Mesendoderm (in vitro differentiated cells): ENCODE measurements at regions not wholly inside any gene's neighbourhood (a gene's known extent, or its start where the extent isn't known, plus 50 kb on each side); places are given as distances from the start of the nearest gene placed in this dataset.

ENCODE experiments used
- DNase-seq: peaks from one replicate; pipeline ENCODE4 v3.0.0; 2013
- H2AK5ac ChIP-seq: 2 replicates; pipeline ENCODE4 v1.6.1; 2013; ENCODE audit warnings: low read length, inconsistent platforms
- H2BK120ac ChIP-seq: 2 replicates; pipeline ENCODE4 v1.6.1; 2013; ENCODE audit warnings: low read depth, mild to moderate bottlenecking, low read length, moderate library complexity, mixed read lengths
- H2BK15ac ChIP-seq: replicated peaks from 2 replicates; pipeline ENCODE4 v1.6.1; 2013; ENCODE audit warnings: low read depth, mild to moderate bottlenecking, moderate library complexity
- H2BK5ac ChIP-seq: 2 replicates; pipeline ENCODE4 v1.6.1; 2013; ENCODE audit warnings: low read length, inconsistent platforms
- H3K18ac ChIP-seq: 2 replicates; pipeline ENCODE4 v1.6.1; 2013; ENCODE audit warnings: mild to moderate bottlenecking, low read length, mixed read lengths
- H3K23ac ChIP-seq: one replicate; pipeline ENCODE4 v1.6.1; 2013; ENCODE audit warnings: low read length
- H3K27ac ChIP-seq: 2 replicates; pipeline ENCODE4 v1.5.1; 2013; ENCODE audit warnings: low read depth, mild to moderate bottlenecking, inconsistent platforms, low read length, moderate library complexity
- H3K27me3 ChIP-seq: 2 replicates; pipeline ENCODE4 v1.6.1; 2013; ENCODE audit warnings: low read length, control low read depth, mild to moderate bottlenecking, inconsistent platforms; ENCODE audit not compliant: insufficient read depth, poor library complexity
- H3K36me3 ChIP-seq: 2 replicates; pipeline ENCODE4 v1.6.1; 2013; ENCODE audit warnings: low read length, inconsistent platforms; ENCODE audit not compliant: control insufficient read depth, insufficient read depth
- H3K4ac ChIP-seq: one replicate; pipeline ENCODE4 v1.6.1; 2013; ENCODE audit warnings: low read depth, mild to moderate bottlenecking, low read length, moderate library complexity
- H3K4me1 ChIP-seq: 2 replicates; pipeline ENCODE4 v1.6.1; 2013; ENCODE audit warnings: low read depth, low read length, inconsistent platforms; ENCODE audit not compliant: control insufficient read depth
- H3K4me2 ChIP-seq: 2 replicates; pipeline ENCODE4 v1.6.1; 2013; ENCODE audit warnings: low read length
- H3K4me3 ChIP-seq: 2 replicates; pipeline ENCODE4 v1.5.1; 2013; ENCODE audit warnings: mild to moderate bottlenecking, low read length
- H3K56ac ChIP-seq: one replicate; pipeline ENCODE4 v1.6.1; 2013; ENCODE audit warnings: low read length
- H3K79me1 ChIP-seq: 2 replicates; pipeline ENCODE4 v1.6.1; 2013; ENCODE audit warnings: low read length, inconsistent platforms
- H3K79me2 ChIP-seq: 2 replicates; pipeline ENCODE4 v1.6.1; 2013; ENCODE audit warnings: mild to moderate bottlenecking, low read length; ENCODE audit not compliant: control insufficient read depth, insufficient read depth
- H3K9ac ChIP-seq: 2 replicates; pipeline ENCODE4 v1.6.1; 2013; ENCODE audit warnings: low read length, inconsistent platforms
- H4K5ac ChIP-seq: one replicate; pipeline ENCODE4 v1.6.1; 2013; ENCODE audit warnings: low read length
- H4K8ac ChIP-seq: one replicate; pipeline ENCODE4 v1.6.1; 2013; ENCODE audit warnings: low read depth, mild to moderate bottlenecking, control low read depth, low read length, moderate library complexity
- WGBS: extraction: QIAGEN DNeasy Blood & Tissue Kit; methylation state at CpG from one replicate; pipeline ENCODE4 v1.1.7; 2013; ENCODE audit warnings: low lambda C conversion rate, missing lambda C conversion rate; ENCODE audit not compliant: insufficient coverage; ENCODE audit errors: extremely low coverage; 5-methylcytosine and 5-hydroxymethylcytosine counted together

GRCh38 chr1:221806236-221806635 lies 64.3 kb upstream of the DUSP10 start:
- Histone ChIP-seq H2BK5ac (no peak overlapping the region), H3K56ac (no peak overlapping the region), H3K4me1 (no peaks in the 10 kb centered on the region), H2BK15ac (no peak overlapping the region), H3K4me2 (no peak overlapping the region), H3K4me3 (no peak overlapping the region), H3K27me3 (no peaks in the 10 kb centered on the region), H3K4ac (no peak overlapping the region), H3K18ac (no peak overlapping the region), H3K9ac (no peak overlapping the region), H4K5ac (no peak overlapping the region), H3K23ac (no peak overlapping the region), H2AK5ac (no peak overlapping the region), H3K36me3 (no peaks in the 10 kb centered on the region), H3K79me2 (no peaks in the 10 kb centered on the region), H3K79me1 (no peaks in the 10 kb centered on the region), H4K8ac (no peak overlapping the region), H2BK120ac (no peak overlapping the region), H3K27ac (no peak overlapping the region)
- no peak for DNase-seq
- no CpG with 5 or more reads among the region's 1 CpG for WGBS

GRCh38 chr1:221805121-221805520 lies 63.2 kb upstream of the DUSP10 start:
- H2BK5ac ChIP-seq: no peak overlapping the region
- WGBS: no CpG with 5 or more reads among the region's 1 CpG
- H4K8ac ChIP-seq: no peak overlapping the region

GRCh38 chr1:221804303-221804702 lies 62.4 kb upstream of the DUSP10 start:
- no peaks in the 10 kb centered on the region for H3K36me3 ChIP-seq
- no peak overlapping the region for H2BK120ac ChIP-seq
- no peak overlapping the region for H3K9ac ChIP-seq
- H3K4me3 ChIP-seq: no peak overlapping the region
- no peaks in the 10 kb centered on the region for H3K79me1 ChIP-seq
- H3K27me3 ChIP-seq: no peaks in the 10 kb centered on the region
- H3K27ac ChIP-seq: no peak overlapping the region
- H3K4me1 ChIP-seq: no peaks in the 10 kb centered on the region
- no peak overlapping the region for H3K4me2 ChIP-seq
- H3K56ac ChIP-seq: no peak overlapping the region
- no peak overlapping the region for H3K18ac ChIP-seq
- H4K5ac ChIP-seq: no peak overlapping the region
- H3K23ac ChIP-seq: no peak overlapping the region
- DNase-seq: no peak
- H2BK15ac ChIP-seq: peak overlapping the region; percentile 74
- no peak overlapping the region for H2AK5ac ChIP-seq
- H2BK5ac ChIP-seq: no peak overlapping the region
- H3K79me2 ChIP-seq: no peaks in the 10 kb centered on the region
- H4K8ac ChIP-seq: no peak overlapping the region
- H3K4ac ChIP-seq: no peak overlapping the region
- no CpG with 5 or more reads among the region's 3 CpGs for WGBS

More at GRCh38 chr1:221805121-221805520, 63.2 kb upstream of the DUSP10 start:
- Histone ChIP-seq H3K27me3 (no peaks in the 10 kb centered on the region), H3K4me2 (no peak overlapping the region), H3K4me1 (no peaks in the 10 kb centered on the region), H3K79me1 (no peaks in the 10 kb centered on the region), H3K4me3 (no peak overlapping the region), H3K23ac (no peak overlapping the region), H3K36me3 (no peaks in the 10 kb centered on the region), H3K79me2 (no peaks in the 10 kb centered on the region), H2AK5ac (no peak overlapping the region), H3K56ac (no peak overlapping the region), H3K27ac (no peak overlapping the region), H4K5ac (no peak overlapping the region), H3K9ac (no peak overlapping the region), H3K4ac (no peak overlapping the region), H2BK120ac (no peak overlapping the region), H2BK15ac (no peak overlapping the region), H3K18ac (no peak overlapping the region)
- no peak for DNase-seq

GRCh38 chr1:221801773-221802516 lies 60.1 kb upstream of the DUSP10 start:
- Histone ChIP-seq H4K8ac (no peak overlapping the region), H3K9ac (no peak overlapping the region), H3K27ac (peak overlapping the region; percentile 22), H3K4ac (no peak overlapping the region), H3K79me1 (no peaks in the 10 kb centered on the region), H2BK5ac (no peak overlapping the region), H3K4me3 (no peak overlapping the region), H3K27me3 (no peaks in the 10 kb centered on the region), H3K4me2 (no peak overlapping the region), H3K18ac (no peak overlapping the region), H2AK5ac (no peak overlapping the region), H3K23ac (no peak overlapping the region), H2BK15ac (no peak overlapping the region), H3K4me1 (no peaks in the 10 kb centered on the region), H2BK120ac (no peak overlapping the region), H4K5ac (no peak overlapping the region), H3K36me3 (no peaks in the 10 kb centered on the region), H3K79me2 (no peaks in the 10 kb centered on the region), H3K56ac (no peak overlapping the region)
- no CpG with 5 or more reads among the region's 1 CpG for WGBS
- DNase-seq: peak; percentile 90

GRCh38 chr1:221801251-221801661 lies 59.4 kb upstream of the DUSP10 start:
- Histone ChIP-seq H3K18ac (no peak overlapping the region), H3K4me3 (no peak overlapping the region), H4K8ac (no peak overlapping the region), H3K4ac (no peak overlapping the region), H3K27me3 (no peaks in the 10 kb centered on the region), H3K23ac (no peak overlapping the region), H3K56ac (no peak overlapping the region), H2BK120ac (no peak overlapping the region), H3K4me2 (no peak overlapping the region), H3K79me1 (no peaks in the 10 kb centered on the region), H2BK15ac (no peak overlapping the region), H3K4me1 (no peaks in the 10 kb centered on the region), H3K36me3 (no peaks in the 10 kb centered on the region), H3K27ac (no peak overlapping the region), H4K5ac (no peak overlapping the region), H2AK5ac (no peak overlapping the region), H3K79me2 (no peaks in the 10 kb centered on the region), H3K9ac (no peak overlapping the region), H2BK5ac (peak overlapping the region; percentile 33)
- DNase-seq: no peak
- WGBS: no CpG with 5 or more reads among the region's 3 CpGs

- no peaks in the 10 kb centered on the region for H3K4me1 ChIP-seq
- no peak overlapping the region for H3K18ac ChIP-seq
- H3K23ac ChIP-seq: no peak overlapping the region
- no peaks in the 10 kb centered on the region for H3K27me3 ChIP-seq
- H3K4ac ChIP-seq: no peak overlapping the region
- no peak for DNase-seq
- H3K27ac ChIP-seq: no peak overlapping the region
- H3K4me2 ChIP-seq: no peak overlapping the region
- no peak overlapping the region for H4K5ac ChIP-seq
- no peak overlapping the region for H2BK5ac ChIP-seq
- no peak overlapping the region for H2BK120ac ChIP-seq
- no peaks in the 10 kb centered on the region for H3K79me1 ChIP-seq
- no peaks in the 10 kb centered on the region for H3K36me3 ChIP-seq
- H2AK5ac ChIP-seq: peak overlapping the region; percentile 38
- H3K56ac ChIP-seq: peak overlapping the region; percentile 36
- H2BK15ac ChIP-seq: no peak overlapping the region
- H3K4me3 ChIP-seq: no peak overlapping the region
- no peak overlapping the region for H3K9ac ChIP-seq
- WGBS: no CpG with 5 or more reads among the region's 3 CpGs
- H3K79me2 ChIP-seq: no peaks in the 10 kb centered on the region
- no peak overlapping the region for H4K8ac ChIP-seq
Observed at GRCh38 chr1:221800831-221801230, 58.9 kb upstream of the DUSP10 start.
